Testis (tissue), 2 donors: ENCODE measurements at regions not wholly inside any gene's neighbourhood (a gene's known extent, or its start where the extent isn't known, plus 50 kb on each side); places are given as distances from the start of the nearest gene placed in this dataset.

Experiments used
- DNase-seq: peaks from one replicate; pipeline ENCODE4 v3.0.0-alpha.2; 2019
- H3K27ac ChIP-seq, 2 donors: fragments of 200-600 bp; sonication (generic); one replicate each; pipeline ENCODE4 v1.5.1; 2019
- H3K27me3 ChIP-seq: fragments of 200-600 bp; sonication (generic); one replicate; pipeline ENCODE4 v1.5.1; 2019
- H3K36me3 ChIP-seq: fragments of 200-600 bp; sonication (generic); one replicate; pipeline ENCODE4 v1.5.1; 2017; ENCODE audit warnings: low read depth; ENCODE audit errors: missing control alignments
- H3K4me1 ChIP-seq: fragments of 200-600 bp; sonication (generic); one replicate; pipeline ENCODE4 v1.5.1; 2019
- H3K4me3 ChIP-seq, 2 donors: fragments of 200-600 bp; sonication (generic); one replicate each; pipeline ENCODE4 v1.5.1; 2017 to 2019
- H3K9me3 ChIP-seq: fragments of 200-600 bp; sonication (generic); one replicate; pipeline ENCODE4 v1.5.1; 2017
- POLR2A ChIP-seq: fragments of 450-650 bp; IDR thresholded peaks from one replicate; pipeline ENCODE4 v1.6.1; 2017; ENCODE audit warnings: antibody characterized with exemption, mild to moderate bottlenecking, moderate library complexity
- WGBS, 2 donors: methylation state at CpG; one replicate each; pipeline ENCODE4 v1.1.5; 2018; 5-methylcytosine and 5-hydroxymethylcytosine counted together
- intact Hi-C: fragments of 100-400 bp; cut with DNase I; formaldehyde crosslinking; loops from one replicate; pipeline ENCODE4 v1.15.1; 2023; ENCODE audit warnings: low total_unique reads
- TF ChIP-seq, protein P1 (sequence below), 3 experiments: fragments of 450-650 bp in 2 of 3; fragments of 200-600 bp in 1 of 3; sonication (generic) in 1 of 3; IDR thresholded peaks; one replicate each; pipeline ENCODE4 v1.5.1; 2016 to 2019; ENCODE audit warnings: antibody characterized with exemption in 3 of 3, mild to moderate bottlenecking in 2 of 3, moderate library complexity in 1 of 3

DNA sequence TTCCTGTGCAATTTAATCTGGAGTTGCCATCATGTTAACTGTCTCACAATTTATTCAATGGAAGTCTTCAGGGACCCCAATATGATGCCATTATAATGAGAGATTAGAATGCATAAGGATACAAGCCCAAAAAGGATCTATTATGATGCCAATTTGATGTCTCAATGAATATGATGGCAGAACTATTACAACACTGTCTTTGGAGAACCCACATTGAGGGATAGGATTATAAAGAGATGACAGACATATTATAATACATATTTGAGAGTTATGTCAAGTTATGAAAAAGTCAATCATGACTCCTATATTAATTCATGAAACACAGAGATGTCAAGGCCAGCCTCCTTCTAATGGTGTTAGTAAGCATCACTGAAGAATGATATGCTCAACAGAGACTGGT, 1358.4 kb downstream of the PCDH19 start:
- H3K4me3 ChIP-seq = no peak overlapping the region
- H3K36me3 ChIP-seq = no peaks in the 10 kb centered on the region
- H3K27me3 ChIP-seq = no peaks in the 10 kb centered on the region
- no peak overlapping the region for H3K27ac ChIP-seq
- no peak for TF ChIP-seq POLR2A
- TF ChIP-seq, protein P1, sequence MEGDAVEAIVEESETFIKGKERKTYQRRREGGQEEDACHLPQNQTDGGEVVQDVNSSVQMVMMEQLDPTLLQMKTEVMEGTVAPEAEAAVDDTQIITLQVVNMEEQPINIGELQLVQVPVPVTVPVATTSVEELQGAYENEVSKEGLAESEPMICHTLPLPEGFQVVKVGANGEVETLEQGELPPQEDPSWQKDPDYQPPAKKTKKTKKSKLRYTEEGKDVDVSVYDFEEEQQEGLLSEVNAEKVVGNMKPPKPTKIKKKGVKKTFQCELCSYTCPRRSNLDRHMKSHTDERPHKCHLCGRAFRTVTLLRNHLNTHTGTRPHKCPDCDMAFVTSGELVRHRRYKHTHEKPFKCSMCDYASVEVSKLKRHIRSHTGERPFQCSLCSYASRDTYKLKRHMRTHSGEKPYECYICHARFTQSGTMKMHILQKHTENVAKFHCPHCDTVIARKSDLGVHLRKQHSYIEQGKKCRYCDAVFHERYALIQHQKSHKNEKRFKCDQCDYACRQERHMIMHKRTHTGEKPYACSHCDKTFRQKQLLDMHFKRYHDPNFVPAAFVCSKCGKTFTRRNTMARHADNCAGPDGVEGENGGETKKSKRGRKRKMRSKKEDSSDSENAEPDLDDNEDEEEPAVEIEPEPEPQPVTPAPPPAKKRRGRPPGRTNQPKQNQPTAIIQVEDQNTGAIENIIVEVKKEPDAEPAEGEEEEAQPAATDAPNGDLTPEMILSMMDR (IDR thresholded peaks at IDR 0.05) = no peak
- H3K9me3 ChIP-seq = no peaks in the 10 kb centered on the region
- intact Hi-C loops = no loop called here
- no peak for DNase-seq
- no peaks in the 10 kb centered on the region for H3K4me1 ChIP-seq

DNA sequence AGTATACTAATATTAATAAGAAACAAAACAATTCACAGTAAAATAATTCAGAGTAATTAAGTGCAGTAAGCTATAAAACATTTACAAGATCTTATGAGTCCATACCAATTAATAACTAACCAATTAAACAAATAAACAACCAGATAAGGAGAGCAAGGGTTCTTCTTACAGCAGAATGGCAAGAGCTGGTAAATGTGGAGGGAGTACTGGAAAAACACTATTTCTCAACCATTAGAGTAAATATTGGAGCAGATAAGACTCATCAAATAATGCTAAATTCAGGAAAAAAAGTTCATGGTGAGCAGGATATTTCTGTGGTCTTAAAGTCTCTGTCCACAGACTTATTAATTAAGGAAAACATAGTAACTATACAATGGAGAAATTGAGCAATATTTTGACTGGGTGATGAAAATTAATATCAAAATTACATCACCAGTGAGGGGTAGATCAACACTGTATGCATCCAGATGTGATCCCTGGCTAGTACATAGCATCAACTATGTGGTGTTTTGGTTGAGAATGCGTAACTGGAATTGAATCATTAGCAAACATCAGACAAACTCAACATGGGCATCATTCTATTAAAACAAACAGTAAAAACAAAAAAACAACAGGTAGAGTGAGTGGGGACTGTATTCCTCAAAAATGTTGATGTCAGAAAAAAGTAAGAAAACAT, 1376.7 kb downstream of the PCDH19 start:
- H3K27ac ChIP-seq = no peak overlapping the region
- H3K4me1 ChIP-seq = no peaks in the 10 kb centered on the region
- no peaks in the 10 kb centered on the region for H3K27me3 ChIP-seq
- no peak overlapping the region for H3K4me3 ChIP-seq
- intact Hi-C loops = no loop called here
- H3K9me3 ChIP-seq = no peaks in the 10 kb centered on the region
- TF ChIP-seq, protein P1 (IDR thresholded peaks at IDR 0.05) = no peak
- WGBS, 2 donors = 85 to 92% methylated on average over 1 of the region's 1 CpG
- no peaks in the 10 kb centered on the region for H3K36me3 ChIP-seq
- no peak for DNase-seq

DNA sequence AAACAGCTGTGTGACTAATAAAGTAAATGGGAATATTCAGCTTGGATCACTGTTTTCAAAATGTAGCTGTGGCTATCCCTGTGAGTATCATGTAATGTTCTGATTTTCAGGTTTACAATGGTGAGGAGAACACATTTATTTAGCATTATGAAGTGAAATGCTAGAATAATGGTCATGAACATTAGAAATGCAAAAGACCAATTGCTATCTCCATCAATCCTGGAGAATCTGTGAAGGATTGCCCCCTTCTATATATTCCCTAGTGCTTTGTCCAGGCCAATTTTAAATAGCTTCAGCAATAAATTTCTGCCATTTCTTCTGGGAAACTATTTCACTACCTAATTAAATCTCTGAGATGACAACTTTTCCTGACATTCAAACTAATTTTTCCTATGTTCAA, 1399.1 kb downstream of the PCDH19 start:
- intact Hi-C loops = no loop called here
- Histone ChIP-seq H3K27ac (no peak overlapping the region), H3K9me3 (no peaks in the 10 kb centered on the region), H3K4me1 (no peaks in the 10 kb centered on the region), H3K27me3 (no peaks in the 10 kb centered on the region), H3K36me3 (no peaks in the 10 kb centered on the region), H3K4me3 (no peak overlapping the region)
- no peak for TF ChIP-seq POLR2A
- TF ChIP-seq, protein P1 (IDR thresholded peaks at IDR 0.05) = no peak
- no peak for DNase-seq

DNA sequence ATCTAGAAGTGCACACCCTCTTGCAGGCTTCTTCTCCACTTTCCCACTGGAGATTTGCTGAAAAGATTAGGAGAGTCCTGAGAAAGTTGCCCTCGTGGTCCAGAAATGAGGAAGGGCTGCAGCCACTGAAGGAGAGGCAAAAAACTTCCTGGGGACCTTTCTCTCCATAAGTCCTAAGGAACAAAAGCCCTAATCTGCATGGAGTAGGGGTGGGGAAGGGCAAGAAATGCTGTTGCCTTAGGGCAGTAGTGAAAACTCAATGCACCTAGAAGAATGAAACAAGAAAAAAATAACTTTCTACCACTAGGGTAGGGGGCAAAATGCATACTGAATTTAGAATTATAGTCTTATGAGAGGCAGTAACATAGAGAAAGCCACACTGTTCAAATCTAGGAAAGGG, 1408.8 kb downstream of the PCDH19 start:
- Histone ChIP-seq H3K4me3 (no peak overlapping the region), H3K4me1 (no peaks in the 10 kb centered on the region), H3K27me3 (no peaks in the 10 kb centered on the region), H3K36me3 (no peaks in the 10 kb centered on the region), H3K9me3 (no peaks in the 10 kb centered on the region), H3K27ac (no peak overlapping the region)
- 58 to 80% methylated on average over 1 of the region's 1 CpG for WGBS, 2 donors
- TF ChIP-seq POLR2A = no peak
- TF ChIP-seq, protein P1 (IDR thresholded peaks at IDR 0.05) = no peak
- intact Hi-C loops = no loop called here
- DNase-seq = no peak

DNA sequence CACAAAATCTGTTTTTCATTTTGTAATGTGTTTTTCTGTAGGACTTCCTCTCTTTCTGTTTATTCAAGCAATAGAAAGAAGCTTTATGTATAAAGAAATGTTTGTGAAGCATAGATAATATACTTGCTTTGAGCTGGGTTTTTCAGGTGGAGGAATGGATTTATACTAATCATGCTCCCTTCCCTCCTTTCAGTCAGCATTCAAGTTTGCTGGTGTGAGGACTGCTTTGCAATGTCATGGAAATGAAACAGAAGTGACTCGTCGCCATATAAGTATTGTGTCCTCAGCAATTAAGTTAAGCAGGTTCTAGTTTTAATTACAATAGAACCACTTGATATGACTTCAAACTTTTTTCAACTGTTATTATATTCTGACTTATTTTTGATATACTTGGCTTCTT, 1447.1 kb downstream of the PCDH19 start:
- no peak for TF ChIP-seq POLR2A
- H3K4me1 ChIP-seq = no peaks in the 10 kb centered on the region
- no peak for DNase-seq
- H3K27me3 ChIP-seq = no peaks in the 10 kb centered on the region
- H3K27ac ChIP-seq = no peak overlapping the region
- H3K4me3 ChIP-seq = no peak overlapping the region
- intact Hi-C loops = no loop called here
- 80 to 86% methylated on average over 2 of the region's 2 CpGs for WGBS, 2 donors
- no peaks in the 10 kb centered on the region for H3K36me3 ChIP-seq
- H3K9me3 ChIP-seq = no peaks in the 10 kb centered on the region
